GM12891 (cell line): ENCODE measurements at regions not wholly inside any gene's neighbourhood (a gene's known extent, or its start where the extent isn't known, plus 50 kb on each side); places are given as distances from the start of the nearest gene placed in this dataset.

ENCODE experiments used
- PAX5 ChIP-seq: IDR thresholded peaks from 2 replicates; pipeline ENCODE4 v1.6.1; 2011; ENCODE audit warnings: low read length, moderate library complexity, mild to moderate bottlenecking; ENCODE audit not compliant: insufficient read depth, severe bottlenecking
- POLR2A ChIP-seq: IDR thresholded peaks from 2 replicates; pipeline ENCODE4 v1.6.1; 2011; ENCODE audit warnings: low read depth, low read length, control low read depth
- POLR2AphosphoS5 ChIP-seq: IDR thresholded peaks from 2 replicates; pipeline ENCODE4 v1.6.1; 2011; ENCODE audit warnings: low read depth, low read length, control low read depth
- POU2F2 ChIP-seq: IDR thresholded peaks from 2 replicates; pipeline ENCODE4 v1.6.1; 2011; ENCODE audit warnings: low read depth, mild to moderate bottlenecking, control low read depth, low read length, moderate library complexity
- SPI1 ChIP-seq: IDR thresholded peaks from 2 replicates; pipeline ENCODE4 v1.6.1; 2011; ENCODE audit warnings: low read depth, low read length, control low read depth
- TAF1 ChIP-seq: IDR thresholded peaks from 2 replicates; pipeline ENCODE4 v1.6.1; 2011; ENCODE audit warnings: low read depth, low read length, control low read depth

GRCh38 chr3:16821053-16821452 is 63.7 kb upstream of the PLCL2 start:
- TF ChIP-seq POLR2A (no peak), POLR2AphosphoS5 (no peak), POU2F2 (no peak), TAF1 (no peak), SPI1 (no peak), PAX5 (no peak)
